ENCODE measurements at regions not wholly inside any gene's neighbourhood (a gene's known extent, or its start where the extent isn't known, plus 50 kb on each side); places are given as distances from the start of the nearest gene placed in this dataset.

DNA sequence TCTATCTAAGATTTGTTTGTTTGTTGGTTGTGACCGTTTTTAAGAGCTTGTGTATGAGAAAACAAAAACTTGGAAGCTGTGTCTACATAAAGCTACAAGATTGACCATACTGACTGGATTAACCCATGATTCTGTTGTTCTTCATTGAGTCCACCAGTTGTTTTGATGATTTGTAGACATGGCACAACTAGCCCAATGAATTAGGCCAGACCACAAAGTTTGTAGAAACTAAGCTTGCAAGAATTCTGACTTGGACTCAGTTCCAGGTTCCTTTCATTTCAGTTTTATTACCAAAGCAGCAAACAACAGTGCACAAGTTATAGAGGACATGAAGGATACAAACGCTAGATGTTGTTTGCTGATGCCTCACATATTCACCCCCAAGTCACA lies 119.3 kb downstream of the RASGEF1B start:
- Histone ChIP-seq H3K79me2 (ENCODE audit: control insufficient read depth, insufficient read depth, low read length) (no peaks in the 10 kb centered on the region), H3K4me1 (ENCODE audit: control insufficient read depth, extremely low read depth, insufficient read depth, low read length) (no peaks in the 10 kb centered on the region), H3K4me3 (replicated peaks in 1 of 3; ENCODE audit: insufficient read depth in 1 of 3, low read depth in 1 of 3, low read length in 3 of 3) (no peak overlapping the region), H4K20me1 (replicated peaks; ENCODE audit: control insufficient read depth, extremely low read depth, insufficient read depth, low read length) (no peaks in the 10 kb centered on the region), H3K9me1 (replicated peaks; ENCODE audit: control insufficient read depth, extremely low read depth, insufficient read depth, low read length) (no peaks in the 10 kb centered on the region), H2AFZ (ENCODE audit: low read depth, low read length) (no peak overlapping the region), H3K4me2 (ENCODE audit: insufficient read depth, low read length) (no peak overlapping the region), H3K27ac (ENCODE audit: insufficient read depth, low read depth, low read length) (no peak overlapping the region), H3K9ac (replicated peaks; ENCODE audit: extremely low read depth, insufficient read depth, low read length) (no peak overlapping the region), H3K9me3 (replicated peaks; ENCODE audit: control insufficient read depth, insufficient read depth, low read length) (no peaks in the 10 kb centered on the region), H3K27me3 (ENCODE audit: control insufficient read depth in 2 of 2, insufficient read depth in 2 of 2, low read length in 2 of 2) (no peaks in the 10 kb centered on the region), H3K36me3 (ENCODE audit: control insufficient read depth in 2 of 2, extremely low read depth in 1 of 2, insufficient read depth in 2 of 2, low read length in 2 of 2) (no peaks in the 10 kb centered on the region)
- no peak for FAIRE-seq
- intact Hi-C loops (cut with micrococcal nuclease) (loop anchor here (5.0 kb wide), 1 partner anchor 990 kb away; no protein-coding TSS in a partner anchor), dilution Hi-C loops (cut with MboI; ENCODE audit: extremely low pct_ligation_motif_present, low sequenced_read_pairs) (no loop called here)
- CTCF ChIA-PET = interaction anchor here (1.1 to 2.4 kb wide), 6 partner anchors 11 to 994 kb away, joined by 3 to 38 read pairs (median 5); no protein-coding TSS in a partner anchor
- POLR2A ChIA-PET = no interaction called here
- no peak for TF ChIP-seq EZH2 (IDR thresholded peaks at IDR 0.05; ENCODE audit: borderline replicate concordance, low read depth, low read length, severe bottlenecking)
- no peak for TF ChIP-seq GATA2 (IDR thresholded peaks at IDR 0.05; ENCODE audit: insufficient read depth, insufficient read length, low read depth, low read length)
- TF ChIP-seq, protein P1, sequence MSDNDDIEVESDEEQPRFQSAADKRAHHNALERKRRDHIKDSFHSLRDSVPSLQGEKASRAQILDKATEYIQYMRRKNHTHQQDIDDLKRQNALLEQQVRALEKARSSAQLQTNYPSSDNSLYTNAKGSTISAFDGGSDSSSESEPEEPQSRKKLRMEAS (IDR thresholded peaks at IDR 0.05; ENCODE audit: insufficient read depth, insufficient read length) = no peak
- TF ChIP-seq JUN (IDR thresholded peaks at IDR 0.05; ENCODE audit: borderline replicate concordance, insufficient read depth, insufficient read length, low read depth) = no peak
- no TSS peak for BruUV-seq (replicated peaks)
- no peak for DNase-seq (ENCODE audit: low read depth, low spot score)

GRCh38 chr4:81351654-81352445 lies 119.9 kb downstream of the RASGEF1B start:
- intact Hi-C loops (cut with micrococcal nuclease) = loop anchor here (1.0 to 5.0 kb wide), 2 partner anchors 283 to 990 kb away; no protein-coding TSS in a partner anchor
- no TSS peak for BruUV-seq (replicated peaks)
- TF ChIP-seq, protein P1 (IDR thresholded peaks at IDR 0.05; ENCODE audit: insufficient read depth, insufficient read length) = no peak
- TF ChIP-seq JUN (IDR thresholded peaks at IDR 0.05; ENCODE audit: borderline replicate concordance, insufficient read depth, insufficient read length, low read depth) (no peak), CTCF (IDR thresholded peaks at IDR 0.05; ENCODE audit: extremely low read depth in 1 of 2, insufficient read depth in 1 of 2, low read depth in 1 of 2, low read length in 2 of 2) (peak; percentile 88 to 89), GATA2 (IDR thresholded peaks at IDR 0.05; ENCODE audit: insufficient read depth, insufficient read length, low read depth, low read length) (no peak), FOS (IDR thresholded peaks at IDR 0.05; ENCODE audit: borderline replicate concordance, insufficient read depth, low read length) (no peak), EZH2 (IDR thresholded peaks at IDR 0.05; ENCODE audit: borderline replicate concordance, low read depth, low read length, severe bottlenecking) (no peak), POLR2AphosphoS5 (IDR thresholded peaks at IDR 0.05; ENCODE audit: insufficient read depth, low read depth, low read length) (no peak)
- Histone ChIP-seq H4K20me1 (replicated peaks; ENCODE audit: control insufficient read depth, extremely low read depth, insufficient read depth, low read length) (no peaks in the 10 kb centered on the region), H3K9me3 (replicated peaks; ENCODE audit: control insufficient read depth, insufficient read depth, low read length) (no peaks in the 10 kb centered on the region), H3K79me2 (ENCODE audit: control insufficient read depth, insufficient read depth, low read length) (no peaks in the 10 kb centered on the region), H3K4me1 (ENCODE audit: control insufficient read depth, extremely low read depth, insufficient read depth, low read length) (no peaks in the 10 kb centered on the region), H3K27me3 (ENCODE audit: control insufficient read depth in 2 of 2, insufficient read depth in 2 of 2, low read length in 2 of 2) (no peaks in the 10 kb centered on the region), H3K4me2 (ENCODE audit: insufficient read depth, low read length) (no peak overlapping the region), H3K36me3 (ENCODE audit: control insufficient read depth in 2 of 2, extremely low read depth in 1 of 2, insufficient read depth in 2 of 2, low read length in 2 of 2) (no peaks in the 10 kb centered on the region), H3K27ac (ENCODE audit: insufficient read depth, low read depth, low read length) (no peak overlapping the region), H2AFZ (ENCODE audit: low read depth, low read length) (no peak overlapping the region), H3K9me1 (replicated peaks; ENCODE audit: control insufficient read depth, extremely low read depth, insufficient read depth, low read length) (no peaks in the 10 kb centered on the region), H3K9ac (replicated peaks; ENCODE audit: extremely low read depth, insufficient read depth, low read length) (no peak overlapping the region), H3K4me3 (replicated peaks in 1 of 3; ENCODE audit: insufficient read depth in 1 of 3, low read depth in 1 of 3, low read length in 3 of 3) (no peak overlapping the region)
- dilution Hi-C loops (cut with MboI; ENCODE audit: extremely low pct_ligation_motif_present, low sequenced_read_pairs) = no loop called here
- POLR2A ChIA-PET = no interaction called here
- FAIRE-seq (peak; percentile 86), DNase-seq (ENCODE audit: low read depth, low spot score) (peak; percentile 60)
- CTCF ChIA-PET = interaction anchor here (0.6 to 2.4 kb wide), 15 partner anchors 9 to 997 kb away, joined by 3 to 38 read pairs (median 4); no protein-coding TSS in a partner anchor
